Astrocyte (in vitro differentiated cells and primary cell): ENCODE measurements at regions not wholly inside any gene's neighbourhood (a gene's known extent, or its start where the extent isn't known, plus 50 kb on each side); places are given as distances from the start of the nearest gene placed in this dataset.

Experiments
- DNase-seq: peaks from one replicate; pipeline ENCODE4 v3.0.0-alpha.2; 2010; ENCODE audit warnings: low read depth
- FAIRE-seq: peaks from 2 replicates; lab custom pipeline; 2011; peaks lifted over from hg19 to GRCh38; lab: Jason Lieb, UNC
- H2AFZ ChIP-seq: 2 replicates; pipeline ENCODE4 v1.6.0; 2012; ENCODE audit warnings: low read depth, low read length, inconsistent platforms
- H3K27ac ChIP-seq: 2 replicates; pipeline ENCODE4 v1.5.1; 2011; ENCODE audit warnings: low read depth, low read length, inconsistent platforms
- H3K27me3 ChIP-seq: 2 replicates; pipeline ENCODE4 v1.6.0; 2011; ENCODE audit warnings: low read length, inconsistent platforms; ENCODE audit not compliant: insufficient read depth
- H3K36me3 ChIP-seq: 2 replicates; pipeline ENCODE4 v1.5.1; 2011; ENCODE audit warnings: low read length, inconsistent platforms; ENCODE audit not compliant: insufficient read depth
- H3K4me1 ChIP-seq: 2 replicates; pipeline ENCODE4 v1.5.1; 2011; ENCODE audit warnings: low read length, inconsistent platforms; ENCODE audit not compliant: insufficient read depth
- H3K4me2 ChIP-seq: 2 replicates; pipeline ENCODE4 v1.6.0; 2012; ENCODE audit warnings: low read length, inconsistent platforms
- H3K4me3 ChIP-seq: 2 replicates; pipeline ENCODE4 v1.5.1; 2011; ENCODE audit warnings: low read depth, mild to moderate bottlenecking, low read length, inconsistent platforms; ENCODE audit not compliant: insufficient read depth
- H3K79me2 ChIP-seq: 2 replicates; pipeline ENCODE4 v1.6.0; 2012; ENCODE audit warnings: mild to moderate bottlenecking, low read length, inconsistent platforms; ENCODE audit not compliant: insufficient read depth
- H3K9ac ChIP-seq: 2 replicates; pipeline ENCODE4 v1.6.0; 2012; ENCODE audit warnings: mild to moderate bottlenecking, low read length, inconsistent platforms
- H3K9me3 ChIP-seq: 2 replicates; pipeline ENCODE4 v1.5.1; 2012; ENCODE audit warnings: low read depth, mild to moderate bottlenecking, low read length, inconsistent platforms; ENCODE audit not compliant: insufficient read depth
- H4K20me1 ChIP-seq: 2 replicates; pipeline ENCODE4 v1.6.0; 2012; ENCODE audit warnings: low read length, inconsistent platforms; ENCODE audit not compliant: insufficient read depth
- H3K27ac Mint-ChIP-seq: one replicate; pipeline ENCODE4 v1.8.0; 2021; ENCODE audit warnings: mild to moderate bottlenecking, mixed read lengths; ENCODE audit not compliant: unreplicated experiment
- H3K27me3 Mint-ChIP-seq: one replicate; pipeline ENCODE4 v1.8.0; 2021; ENCODE audit warnings: low read depth, mixed read lengths; ENCODE audit not compliant: unreplicated experiment
- H3K36me3 Mint-ChIP-seq: one replicate; pipeline ENCODE4 v1.8.0; 2021; ENCODE audit warnings: low read depth, mixed read lengths; ENCODE audit not compliant: unreplicated experiment
- H3K4me1 Mint-ChIP-seq: one replicate; pipeline ENCODE4 v1.8.0; 2021; ENCODE audit warnings: low read depth, mixed read lengths; ENCODE audit not compliant: unreplicated experiment
- H3K4me3 Mint-ChIP-seq: one replicate; pipeline ENCODE4 v1.8.0; 2021; ENCODE audit warnings: mild to moderate bottlenecking, moderate library complexity, mixed read lengths; ENCODE audit not compliant: unreplicated experiment
- H3K9me3 Mint-ChIP-seq: one replicate; pipeline ENCODE4 v1.8.0; 2021; ENCODE audit warnings: mild to moderate bottlenecking, mixed read lengths; ENCODE audit not compliant: unreplicated experiment
- CTCF ChIP-seq: IDR thresholded peaks from 2 replicates; pipeline ENCODE4 v1.5.1; 2011; ENCODE audit warnings: low read depth, mild to moderate bottlenecking, inconsistent platforms, low read length, moderate library complexity; ENCODE audit not compliant: insufficient read depth
- EZH2 ChIP-seq: IDR thresholded peaks from 2 replicates; pipeline ENCODE4 v1.6.1; 2012; ENCODE audit warnings: mild to moderate bottlenecking, low read length, inconsistent platforms; ENCODE audit not compliant: insufficient read depth

GRCh38 chr4:130659320-130659719 lies 1563.4 kb downstream of the C4orf33 start:
- Histone ChIP-seq H3K4me3 (no peak overlapping the region), H3K27ac (no peak overlapping the region), H3K79me2 (no peaks in the 10 kb centered on the region), H3K27me3 (no peaks in the 10 kb centered on the region), H3K36me3 (no peaks in the 10 kb centered on the region), H4K20me1 (no peaks in the 10 kb centered on the region), H2AFZ (no peak overlapping the region), H3K9ac (no peak overlapping the region), H3K4me2 (no peak overlapping the region), H3K4me1 (no peaks in the 10 kb centered on the region), H3K9me3 (no peaks in the 10 kb centered on the region)
- no peak for FAIRE-seq
- Mint-ChIP-seq H3K4me3 (no peak overlapping the region), H3K9me3 (peaks cover 2% of the 10 kb centered on the region), H3K4me1 (no peaks in the 10 kb centered on the region), H3K36me3 (no peaks in the 10 kb centered on the region), H3K27ac (no peak overlapping the region), H3K27me3 (no peaks in the 10 kb centered on the region)
- TF ChIP-seq EZH2 (no peak), CTCF (no peak)
- DNase-seq, result no peak

- Histone ChIP-seq H3K9me3 (no peaks in the 10 kb centered on the region), H2AFZ (no peak overlapping the region), H3K79me2 (no peaks in the 10 kb centered on the region), H3K36me3 (no peaks in the 10 kb centered on the region), H4K20me1 (no peaks in the 10 kb centered on the region), H3K4me2 (no peak overlapping the region), H3K4me1 (no peaks in the 10 kb centered on the region), H3K27me3 (no peaks in the 10 kb centered on the region), H3K9ac (no peak overlapping the region), H3K4me3 (no peak overlapping the region), H3K27ac (no peak overlapping the region)
- no peak for DNase-seq
- Mint-ChIP-seq H3K4me1 (no peaks in the 10 kb centered on the region), H3K27ac (no peak overlapping the region), H3K36me3 (no peaks in the 10 kb centered on the region), H3K4me3 (no peak overlapping the region), H3K27me3 (no peaks in the 10 kb centered on the region), H3K9me3 (no peaks in the 10 kb centered on the region)
- FAIRE-seq, result no peak
- no peak for TF ChIP-seq EZH2
- TF ChIP-seq CTCF, result no peak
Observed at GRCh38 chr4:130668859-130669258, 1572.9 kb downstream of the C4orf33 start.

GRCh38 chr4:130675266-130675665 lies 1579.3 kb downstream of the C4orf33 start:
- Histone ChIP-seq H3K4me3 (no peak overlapping the region), H3K9me3 (no peaks in the 10 kb centered on the region), H3K9ac (no peak overlapping the region), H3K27me3 (no peaks in the 10 kb centered on the region), H4K20me1 (no peaks in the 10 kb centered on the region), H3K36me3 (no peaks in the 10 kb centered on the region), H3K79me2 (no peaks in the 10 kb centered on the region), H3K4me1 (no peaks in the 10 kb centered on the region), H3K4me2 (no peak overlapping the region), H3K27ac (no peak overlapping the region), H2AFZ (no peak overlapping the region)
- FAIRE-seq (no peak), DNase-seq (no peak)
- TF ChIP-seq CTCF (no peak), EZH2 (no peak)
- H3K27ac Mint-ChIP-seq, result no peak overlapping the region
- H3K36me3 Mint-ChIP-seq, result no peaks in the 10 kb centered on the region
- no peak overlapping the region for H3K4me3 Mint-ChIP-seq
- no peaks in the 10 kb centered on the region for H3K27me3 Mint-ChIP-seq
- no peaks in the 10 kb centered on the region for H3K9me3 Mint-ChIP-seq
- no peaks in the 10 kb centered on the region for H3K4me1 Mint-ChIP-seq
